ENCODE measurements at regions not wholly inside any gene's neighbourhood (a gene's known extent, or its start where the extent isn't known, plus 50 kb on each side); places are given as distances from the start of the nearest gene placed in this dataset.

DNA sequence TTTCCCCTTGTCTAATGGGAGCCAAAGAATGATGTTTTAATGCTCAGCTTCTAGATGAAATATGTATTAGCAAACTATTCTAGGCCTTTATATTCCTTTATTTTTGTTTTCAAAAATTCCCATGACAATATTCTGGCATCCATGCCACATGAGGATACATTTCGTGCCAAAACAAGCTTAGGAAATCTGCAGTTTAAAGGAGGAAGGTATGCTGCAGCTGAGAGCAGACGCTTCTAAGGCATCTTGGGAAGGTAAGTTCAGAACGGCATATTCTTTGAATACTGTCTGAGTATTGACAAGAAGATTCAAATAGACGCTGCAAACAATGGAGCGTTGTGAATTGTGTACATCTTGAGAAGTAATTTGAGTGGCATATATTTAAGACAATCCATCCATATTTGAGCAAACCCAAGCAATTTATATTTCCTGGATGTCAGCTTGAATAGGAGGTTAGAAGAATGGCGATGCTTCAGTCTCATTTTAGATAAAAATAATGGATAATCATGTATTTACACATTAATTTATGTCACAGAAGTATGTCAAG, 158.6 kb downstream of the RAP2B start:
- TF ChIP-seq CTCF (IDR thresholded peaks at IDR 0.05) (no peak), POLR2A (IDR thresholded peaks at IDR 0.05; ENCODE audit: low read length) (no peak), PHF8 (IDR thresholded peaks at IDR 0.05; ENCODE audit: borderline replicate concordance, low read depth) (no peak), RAD21 (conservative IDR thresholded peaks at IDR 0.05 in 1 of 2, IDR thresholded peaks at IDR 0.05 in 1 of 2) (no peak)
- TF ChIP-seq, protein P1, sequence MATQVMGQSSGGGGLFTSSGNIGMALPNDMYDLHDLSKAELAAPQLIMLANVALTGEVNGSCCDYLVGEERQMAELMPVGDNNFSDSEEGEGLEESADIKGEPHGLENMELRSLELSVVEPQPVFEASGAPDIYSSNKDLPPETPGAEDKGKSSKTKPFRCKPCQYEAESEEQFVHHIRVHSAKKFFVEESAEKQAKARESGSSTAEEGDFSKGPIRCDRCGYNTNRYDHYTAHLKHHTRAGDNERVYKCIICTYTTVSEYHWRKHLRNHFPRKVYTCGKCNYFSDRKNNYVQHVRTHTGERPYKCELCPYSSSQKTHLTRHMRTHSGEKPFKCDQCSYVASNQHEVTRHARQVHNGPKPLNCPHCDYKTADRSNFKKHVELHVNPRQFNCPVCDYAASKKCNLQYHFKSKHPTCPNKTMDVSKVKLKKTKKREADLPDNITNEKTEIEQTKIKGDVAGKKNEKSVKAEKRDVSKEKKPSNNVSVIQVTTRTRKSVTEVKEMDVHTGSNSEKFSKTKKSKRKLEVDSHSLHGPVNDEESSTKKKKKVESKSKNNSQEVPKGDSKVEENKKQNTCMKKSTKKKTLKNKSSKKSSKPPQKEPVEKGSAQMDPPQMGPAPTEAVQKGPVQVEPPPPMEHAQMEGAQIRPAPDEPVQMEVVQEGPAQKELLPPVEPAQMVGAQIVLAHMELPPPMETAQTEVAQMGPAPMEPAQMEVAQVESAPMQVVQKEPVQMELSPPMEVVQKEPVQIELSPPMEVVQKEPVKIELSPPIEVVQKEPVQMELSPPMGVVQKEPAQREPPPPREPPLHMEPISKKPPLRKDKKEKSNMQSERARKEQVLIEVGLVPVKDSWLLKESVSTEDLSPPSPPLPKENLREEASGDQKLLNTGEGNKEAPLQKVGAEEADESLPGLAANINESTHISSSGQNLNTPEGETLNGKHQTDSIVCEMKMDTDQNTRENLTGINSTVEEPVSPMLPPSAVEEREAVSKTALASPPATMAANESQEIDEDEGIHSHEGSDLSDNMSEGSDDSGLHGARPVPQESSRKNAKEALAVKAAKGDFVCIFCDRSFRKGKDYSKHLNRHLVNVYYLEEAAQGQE (IDR thresholded peaks at IDR 0.05), result no peak

Data from A549 (cell line).